H9 (cell line): ENCODE measurements at regions not wholly inside any gene's neighbourhood (a gene's known extent, or its start where the extent isn't known, plus 50 kb on each side); places are given as distances from the start of the nearest gene placed in this dataset.

Experiments
- DNase-seq: peaks from one replicate; pipeline ENCODE4 v3.0.0-alpha.2; 2017
- H2AFZ ChIP-seq: one replicate; pipeline ENCODE4 v1.6.1; 2013; ENCODE audit warnings: mild to moderate bottlenecking, low read length, control low read depth, moderate library complexity
- H2AK5ac ChIP-seq: 2 replicates; pipeline ENCODE4 v1.6.1; 2013; ENCODE audit warnings: low read length, control low read depth, mixed read lengths; ENCODE audit not compliant: insufficient read length
- H2BK120ac ChIP-seq: one replicate; pipeline ENCODE4 v1.6.1; 2013; ENCODE audit warnings: low read depth, mild to moderate bottlenecking, low read length, control low read depth, inconsistent platforms; ENCODE audit not compliant: poor library complexity, severe bottlenecking
- H2BK12ac ChIP-seq: 2 replicates; pipeline ENCODE4 v1.6.1; 2013; ENCODE audit warnings: low read length, control low read depth, mixed read lengths, low read depth; ENCODE audit not compliant: insufficient read length
- H2BK15ac ChIP-seq: 2 replicates; pipeline ENCODE4 v1.6.1; 2013; ENCODE audit warnings: low read depth, low read length, control low read depth
- H2BK20ac ChIP-seq: one replicate; pipeline ENCODE4 v1.6.1; 2013; ENCODE audit warnings: low read depth, mild to moderate bottlenecking, low read length, control low read depth, inconsistent platforms; ENCODE audit not compliant: poor library complexity, severe bottlenecking
- H2BK5ac ChIP-seq: 2 replicates; pipeline ENCODE4 v1.6.1; 2013; ENCODE audit warnings: low read length, control low read depth, mixed read lengths; ENCODE audit not compliant: insufficient read length
- H3K14ac ChIP-seq: 2 replicates; pipeline ENCODE4 v1.6.1; 2013; ENCODE audit warnings: low read length, control low read depth; ENCODE audit not compliant: insufficient read depth
- H3K18ac ChIP-seq: 2 replicates; pipeline ENCODE4 v1.6.1; 2013; ENCODE audit warnings: low read depth, mild to moderate bottlenecking, mixed read lengths, low read length, control low read depth; ENCODE audit not compliant: insufficient read length
- H3K23ac ChIP-seq: 2 replicates; pipeline ENCODE4 v1.6.1; 2013; ENCODE audit warnings: low read length, control low read depth, mixed read lengths, low read depth; ENCODE audit not compliant: insufficient read length
- H3K23me2 ChIP-seq: 2 replicates; pipeline ENCODE4 v1.6.1; 2013; ENCODE audit warnings: low read depth, mild to moderate bottlenecking, mixed read lengths, low read length, control low read depth; ENCODE audit not compliant: insufficient read length, poor library complexity, severe bottlenecking
- H3K27ac ChIP-seq: 2 replicates; pipeline ENCODE4 v1.5.1; 2013; ENCODE audit warnings: low read length, control low read depth, mixed read lengths, low read depth; ENCODE audit not compliant: insufficient read length
- H3K27me3 ChIP-seq: 2 replicates; pipeline ENCODE4 v1.6.1; 2013; ENCODE audit warnings: low read length, control low read depth, inconsistent platforms; ENCODE audit not compliant: insufficient read depth
- H3K4ac ChIP-seq: 2 replicates; pipeline ENCODE4 v1.6.1; 2013; ENCODE audit warnings: low read depth, mild to moderate bottlenecking, control low read depth, inconsistent platforms, low read length, moderate library complexity
- H3K4me1 ChIP-seq: 2 replicates; pipeline ENCODE4 v1.6.1; 2013; ENCODE audit warnings: low read length, control low read depth, inconsistent platforms; ENCODE audit not compliant: insufficient read depth
- H3K4me2 ChIP-seq: 2 replicates; pipeline ENCODE4 v1.6.1; 2013; ENCODE audit warnings: low read length, control low read depth, mixed read lengths; ENCODE audit not compliant: insufficient read length, insufficient read depth
- H3K56ac ChIP-seq: 2 replicates; pipeline ENCODE4 v1.6.1; 2013; ENCODE audit warnings: low read depth, mild to moderate bottlenecking, mixed read lengths, low read length, control low read depth; ENCODE audit not compliant: insufficient read length
- H3K79me1 ChIP-seq: 2 replicates; pipeline ENCODE4 v1.6.1; 2013; ENCODE audit warnings: low read depth, mild to moderate bottlenecking, moderate library complexity, low read length, control low read depth, inconsistent platforms; ENCODE audit not compliant: insufficient read depth, poor library complexity, severe bottlenecking
- H3K79me2 ChIP-seq: 2 replicates; pipeline ENCODE4 v1.6.1; 2013; ENCODE audit warnings: low read length, control low read depth, inconsistent platforms; ENCODE audit not compliant: insufficient read depth
- H3K9ac ChIP-seq: 2 replicates; pipeline ENCODE4 v1.6.1; 2013; ENCODE audit warnings: low read length, control low read depth, mixed read lengths; ENCODE audit not compliant: insufficient read length; ENCODE audit errors: extremely low read depth
- H3K9me3 ChIP-seq: one replicate; pipeline ENCODE4 v1.6.1; 2013; ENCODE audit warnings: low read depth, low read length, inconsistent platforms; ENCODE audit not compliant: control insufficient read depth
- H3T11ph ChIP-seq: one replicate; pipeline ENCODE4 v1.6.1; 2013; ENCODE audit warnings: mild to moderate bottlenecking, low read length, control low read depth, inconsistent platforms
- H4K20me1 ChIP-seq: one replicate; pipeline ENCODE4 v1.6.1; 2013; ENCODE audit not compliant: control insufficient read depth, insufficient read length, insufficient read depth
- H4K5ac ChIP-seq: 2 replicates; pipeline ENCODE4 v1.6.1; 2013; ENCODE audit warnings: low read depth, mild to moderate bottlenecking, mixed read lengths, low read length, control low read depth; ENCODE audit not compliant: insufficient read length
- H4K8ac ChIP-seq: replicated peaks from 2 replicates; pipeline ENCODE4 v1.6.1; 2013; ENCODE audit warnings: low read length, control low read depth, mixed read lengths, low read depth; ENCODE audit not compliant: insufficient read length
- H4K91ac ChIP-seq: 2 replicates; pipeline ENCODE4 v1.6.1; 2013; ENCODE audit warnings: low read depth, mild to moderate bottlenecking, moderate library complexity, mixed read lengths, low read length, control low read depth; ENCODE audit not compliant: insufficient read length
- H3K27ac Mint-ChIP-seq, 3 experiments: 2 replicates in 2 of 3; 3 replicates in 1 of 3; pipeline ENCODE4 v1.8.0; 2020 to 2021; ENCODE audit warnings: mixed read lengths in 3 of 3, mild to moderate bottlenecking in 1 of 3, moderate library complexity in 1 of 3
- H3K27me3 Mint-ChIP-seq: 2 replicates; pipeline ENCODE4 v1.8.0; 2021; ENCODE audit warnings: low read depth, mild to moderate bottlenecking, moderate library complexity, mixed read lengths
- H3K36me3 Mint-ChIP-seq, 3 experiments: 2 replicates in 2 of 3; 3 replicates in 1 of 3; pipeline ENCODE4 v1.8.0; 2020 to 2021; ENCODE audit warnings: low read depth in 3 of 3, mixed read lengths in 3 of 3; ENCODE audit not compliant: insufficient read depth in 1 of 3
- H3K4me1 Mint-ChIP-seq, 2 experiments: 2 replicates each; pipeline ENCODE4 v1.8.0; 2020; ENCODE audit warnings: mixed read lengths in 2 of 2
- H3K4me3 Mint-ChIP-seq, 2 experiments: 2 replicates in 1 of 2; 3 replicates in 1 of 2; pipeline ENCODE4 v1.8.0; 2020 to 2021; ENCODE audit warnings: mild to moderate bottlenecking in 2 of 2, mixed read lengths in 2 of 2, moderate library complexity in 1 of 2
- H3K9me3 Mint-ChIP-seq, 2 experiments: 2 replicates in 1 of 2; 3 replicates in 1 of 2; pipeline ENCODE4 v1.8.0; 2020; ENCODE audit warnings: mild to moderate bottlenecking in 2 of 2, mixed read lengths in 2 of 2, moderate library complexity in 1 of 2
- CTCF ChIP-seq: fragments of 200-600 bp; sonication (generic); conservative IDR thresholded peaks from 3 replicates; pipeline ENCODE4 v1.8.0; 2021; ENCODE audit warnings: antibody characterized with exemption, mild to moderate bottlenecking
- WGBS: extraction: QIAGEN DNeasy Blood & Tissue Kit; methylation state at CpG from one replicate; pipeline ENCODE4 v1.1.7; 2013; ENCODE audit warnings: missing lambda C conversion rate, low lambda C conversion rate, mixed read lengths; ENCODE audit not compliant: insufficient read length; ENCODE audit errors: extremely low coverage; 5-methylcytosine and 5-hydroxymethylcytosine counted together

GRCh38 chr17:77877646-77878355, 80.7 kb upstream of the TNRC6C start:
- Mint-ChIP-seq H3K36me3 (peaks cover 3 to 11% (median 5%) of the 10 kb centered on the region in 3 experiments), H3K4me3 (no peak overlapping the region), H3K27ac (no peak overlapping the region), H3K27me3 (peaks cover 9% of the 10 kb centered on the region), H3K9me3 (peaks cover 12 to 14% of the 10 kb centered on the region in 2 experiments), H3K4me1 (peaks cover 5 to 18% of the 10 kb centered on the region in 2 experiments)
- no peak overlapping the region for H4K91ac ChIP-seq
- no peak overlapping the region for H2AK5ac ChIP-seq
- no peak overlapping the region for H2BK20ac ChIP-seq
- H3K14ac ChIP-seq = no peak overlapping the region
- no peaks in the 10 kb centered on the region for H3K4me1 ChIP-seq
- no peak for TF ChIP-seq CTCF
- no peak overlapping the region for H3K18ac ChIP-seq
- H2AFZ ChIP-seq = no peak overlapping the region
- no peak overlapping the region for H4K5ac ChIP-seq
- H2BK15ac ChIP-seq = no peak overlapping the region
- H3K23me2 ChIP-seq = no peaks in the 10 kb centered on the region
- no peak overlapping the region for H2BK120ac ChIP-seq
- H3T11ph ChIP-seq = no peak overlapping the region
- H3K56ac ChIP-seq = no peak overlapping the region
- H3K23ac ChIP-seq = no peak overlapping the region
- no peak overlapping the region for H4K8ac ChIP-seq
- no peaks in the 10 kb centered on the region for H3K79me1 ChIP-seq
- H3K4ac ChIP-seq = no peak overlapping the region
- no peak overlapping the region for H3K27ac ChIP-seq
- H2BK12ac ChIP-seq = no peak overlapping the region
- no peaks in the 10 kb centered on the region; the same call in 1 of the 2 replicates for H3K27me3 ChIP-seq
- no peak overlapping the region for H3K9ac ChIP-seq
- no peak for DNase-seq
- no peaks in the 10 kb centered on the region for H3K79me2 ChIP-seq
- H3K9me3 ChIP-seq = no peaks in the 10 kb centered on the region
- H3K4me2 ChIP-seq = no peak overlapping the region
- no CpG with 5 or more reads among the region's 13 CpGs for WGBS
- no peak overlapping the region for H2BK5ac ChIP-seq
- no peaks in the 10 kb centered on the region for H4K20me1 ChIP-seq
